LNCaP clone FGC (cell line): ENCODE measurements at regions not wholly inside any gene's neighbourhood (a gene's known extent, or its start where the extent isn't known, plus 50 kb on each side); places are given as distances from the start of the nearest gene placed in this dataset.
"Not testable (repeated sequence)": the region's sequence is repeated elsewhere in the genome, so short reads cannot be mapped to it uniquely, and the experiment has no call there.

Experiments used
- DNase-seq: peaks from one replicate; pipeline ENCODE4 v3.0.0-alpha.2; 2011; ENCODE audit warnings: low read depth
- H3K4me3 ChIP-seq: 2 replicates; pipeline ENCODE4 v1.5.1; 2011; ENCODE audit warnings: mild to moderate bottlenecking, low read depth, low read length, control low read depth
- TF ChIP-seq, protein P1 (sequence below): IDR thresholded peaks from 2 replicates; pipeline ENCODE4 v1.5.1; 2012; ENCODE audit warnings: mild to moderate bottlenecking; ENCODE audit not compliant: control insufficient read depth, insufficient read depth; ENCODE audit errors: extremely low read depth

DNA sequence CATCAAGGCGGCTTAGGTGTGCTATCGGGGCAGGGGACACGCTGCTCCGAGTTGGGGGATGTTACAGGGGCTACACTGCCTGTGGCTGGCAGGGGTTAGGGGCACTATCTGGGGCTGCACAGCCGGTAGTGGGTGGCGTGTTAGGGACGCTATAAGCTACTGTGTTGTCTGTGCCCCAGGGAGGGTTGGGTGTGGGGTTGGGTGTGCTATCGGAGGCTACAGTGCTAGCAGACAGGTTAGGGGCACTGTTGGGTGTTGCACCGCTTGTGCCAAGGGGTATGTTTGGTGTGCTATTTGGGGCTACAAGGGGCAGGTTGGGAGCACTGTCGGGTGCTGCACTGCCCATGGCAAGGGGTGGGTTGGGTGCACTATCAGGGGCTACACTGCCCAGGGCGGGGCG, 120.2 kb upstream of the VPREB1 start:
- DNase-seq, result no peak
- H3K4me3 ChIP-seq, result no peak overlapping the region
- TF ChIP-seq, protein P1, sequence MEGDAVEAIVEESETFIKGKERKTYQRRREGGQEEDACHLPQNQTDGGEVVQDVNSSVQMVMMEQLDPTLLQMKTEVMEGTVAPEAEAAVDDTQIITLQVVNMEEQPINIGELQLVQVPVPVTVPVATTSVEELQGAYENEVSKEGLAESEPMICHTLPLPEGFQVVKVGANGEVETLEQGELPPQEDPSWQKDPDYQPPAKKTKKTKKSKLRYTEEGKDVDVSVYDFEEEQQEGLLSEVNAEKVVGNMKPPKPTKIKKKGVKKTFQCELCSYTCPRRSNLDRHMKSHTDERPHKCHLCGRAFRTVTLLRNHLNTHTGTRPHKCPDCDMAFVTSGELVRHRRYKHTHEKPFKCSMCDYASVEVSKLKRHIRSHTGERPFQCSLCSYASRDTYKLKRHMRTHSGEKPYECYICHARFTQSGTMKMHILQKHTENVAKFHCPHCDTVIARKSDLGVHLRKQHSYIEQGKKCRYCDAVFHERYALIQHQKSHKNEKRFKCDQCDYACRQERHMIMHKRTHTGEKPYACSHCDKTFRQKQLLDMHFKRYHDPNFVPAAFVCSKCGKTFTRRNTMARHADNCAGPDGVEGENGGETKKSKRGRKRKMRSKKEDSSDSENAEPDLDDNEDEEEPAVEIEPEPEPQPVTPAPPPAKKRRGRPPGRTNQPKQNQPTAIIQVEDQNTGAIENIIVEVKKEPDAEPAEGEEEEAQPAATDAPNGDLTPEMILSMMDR, result no peak

GRCh38 chr22:22123960-22124278, 120.7 kb upstream of the VPREB1 start:
- H3K4me3 ChIP-seq, result no peak overlapping the region

DNA sequence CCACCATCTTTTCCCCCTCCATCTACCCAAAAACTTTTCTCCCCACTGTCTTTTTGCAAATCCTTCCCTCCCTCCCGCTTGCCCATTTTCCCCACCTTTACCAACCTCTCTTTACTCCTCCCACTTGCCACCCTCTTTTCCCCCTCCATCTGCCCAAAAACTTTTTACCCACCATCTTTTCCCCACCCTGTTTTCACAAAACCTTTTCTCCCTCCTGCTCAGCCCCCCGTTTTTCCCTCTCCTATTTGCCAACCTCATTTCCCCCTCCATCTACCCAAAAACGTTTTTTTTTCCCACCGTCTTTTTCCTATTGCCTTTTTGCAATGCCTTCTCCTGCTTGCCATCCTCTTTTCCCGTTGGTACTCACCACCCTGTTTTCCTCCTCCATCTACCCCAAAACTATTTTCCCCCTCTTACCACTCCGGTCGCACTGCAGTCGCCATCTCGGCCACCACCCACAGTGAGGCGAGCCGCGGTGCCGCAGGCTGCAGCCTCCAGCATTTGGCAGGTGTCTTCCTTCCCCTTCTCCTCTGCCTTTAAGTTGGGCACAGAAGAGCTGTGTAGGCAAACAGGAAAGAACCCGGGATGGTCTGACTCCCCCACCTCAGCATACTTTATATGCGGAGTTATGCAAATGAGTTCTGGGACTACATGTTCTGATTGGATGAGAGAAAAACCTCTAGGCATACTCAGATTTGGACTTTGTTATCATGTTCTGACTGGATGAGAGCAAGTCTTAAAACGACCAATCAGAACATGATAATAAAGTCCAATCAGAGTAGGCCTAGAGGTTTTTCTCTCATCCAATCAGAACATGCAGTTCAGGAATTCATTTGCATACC, 121.2 kb upstream of the VPREB1 start:
- TF ChIP-seq, protein P1, result no peak
- H3K4me3 ChIP-seq, result no peak overlapping the region
- DNase-seq, result no peak

More at GRCh38 chr22:22123960-22124278, 120.7 kb upstream of the VPREB1 start:
- DNase-seq, result no peak
- TF ChIP-seq, protein P1, result no peak

- H3K4me3 ChIP-seq, result no peak overlapping the region
- TF ChIP-seq, protein P1, result no peak
- DNase-seq, result no peak
Measured at GRCh38 chr22:22122348-22123117, 122.1 kb upstream of the VPREB1 start.

- DNase-seq, result no peak
- TF ChIP-seq, protein P1, result no peak
- H3K4me3 ChIP-seq, result no peak overlapping the region
Measured at GRCh38 chr22:22121445-22121844, 123.1 kb upstream of the VPREB1 start.

GRCh38 chr22:22120160-22120559, 124.4 kb upstream of the VPREB1 start:
- DNase-seq, result no peak
- H3K4me3 ChIP-seq, result no peak overlapping the region
- TF ChIP-seq, protein P1, result no peak

DNA sequence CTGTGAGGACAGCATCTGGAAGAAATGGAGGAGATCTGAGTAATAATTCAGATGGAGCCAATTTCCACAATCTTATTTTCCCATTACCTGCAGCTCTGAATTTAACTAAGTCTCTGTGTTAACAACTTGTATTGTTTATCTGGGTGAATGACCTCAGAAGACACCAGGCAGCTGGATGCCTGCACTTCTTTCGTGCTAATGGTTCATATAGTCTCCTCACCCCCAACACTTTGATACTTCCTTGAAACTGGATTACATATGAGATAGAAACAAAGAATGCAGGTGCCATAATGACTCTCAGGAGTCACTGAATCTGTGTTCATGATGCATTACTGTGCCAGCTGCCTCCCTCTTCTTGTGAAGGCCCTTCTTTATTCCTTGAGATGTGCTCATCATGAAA, 125.6 kb upstream of the VPREB1 start:
- H3K4me3 ChIP-seq, result no peak overlapping the region
- DNase-seq, result no peak
- TF ChIP-seq, protein P1, result no peak

DNA sequence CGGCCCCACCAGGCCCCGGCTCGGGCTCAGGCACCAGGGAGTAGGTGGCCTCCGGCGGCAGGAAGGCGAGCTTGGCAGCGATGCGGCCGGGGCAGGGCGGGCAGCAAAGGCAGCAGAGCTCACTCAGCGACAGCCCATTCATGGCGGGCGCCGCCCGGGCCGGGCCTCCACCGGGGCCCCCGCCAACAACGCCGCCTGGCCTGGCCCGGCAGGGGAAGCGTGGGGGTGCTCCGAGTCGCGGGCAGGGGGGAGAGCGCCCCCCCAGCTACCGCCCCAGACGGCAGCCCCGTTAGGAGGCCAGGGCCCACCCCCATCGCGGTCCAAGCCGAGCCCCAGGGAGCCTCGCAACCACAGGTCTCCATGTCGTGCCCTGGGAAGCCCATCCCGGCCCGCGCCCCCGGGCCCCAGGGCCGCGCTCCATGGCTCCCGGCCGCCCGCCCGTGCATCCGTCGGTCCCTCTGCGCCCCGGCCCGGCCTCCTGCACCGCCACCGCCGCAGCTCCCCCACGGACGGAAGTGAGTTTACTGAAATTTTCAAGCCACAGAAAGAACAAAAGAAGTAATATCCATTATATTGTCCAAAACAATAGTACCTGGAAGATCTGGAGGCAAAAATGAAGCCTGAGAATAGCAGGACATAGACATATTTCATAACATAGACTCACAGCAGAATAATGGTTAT, 126.6 kb upstream of the VPREB1 start:
- not testable (repeated sequence) for H3K4me3 ChIP-seq, DNase-seq

DNA sequence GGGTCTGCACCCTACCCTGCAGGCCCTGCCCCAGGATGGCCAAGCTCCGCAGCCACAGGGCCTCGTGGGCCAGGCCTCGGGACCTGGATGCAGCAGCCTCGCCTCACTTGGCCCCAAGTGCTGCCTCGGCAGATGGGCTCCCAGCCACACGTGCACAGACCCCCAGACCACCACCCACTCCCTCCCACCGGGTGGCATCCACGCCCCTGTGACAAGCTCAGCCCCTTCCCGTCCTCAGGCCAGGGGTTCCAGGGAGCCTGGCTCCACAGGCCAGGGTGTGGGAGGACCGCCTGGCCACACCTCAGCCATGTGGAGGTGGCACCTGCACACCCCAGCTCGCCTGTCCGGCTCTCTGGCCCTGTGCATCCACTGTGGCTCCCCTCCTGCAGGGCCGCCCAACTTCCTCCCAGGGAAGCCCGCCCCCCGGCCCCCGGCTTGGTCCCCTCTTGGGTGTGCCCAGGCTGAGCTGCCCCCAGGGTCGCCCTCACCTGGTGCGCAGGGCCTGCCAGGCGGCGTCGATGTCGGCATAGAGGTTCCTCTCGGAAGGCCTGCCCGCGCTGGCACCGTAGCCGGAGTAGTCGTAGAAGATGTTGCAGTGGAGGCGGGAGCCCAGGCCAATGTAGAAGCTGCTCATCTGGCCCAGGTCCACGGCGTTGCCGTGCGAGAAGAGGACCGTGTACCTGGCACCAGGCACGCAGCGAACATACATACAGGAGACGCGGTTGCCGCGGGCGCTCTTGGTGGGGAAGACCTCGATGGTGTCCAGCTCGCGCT, 127.4 kb upstream of the VPREB1 start:
- not testable (repeated sequence) for DNase-seq, H3K4me3 ChIP-seq
